ENCODE measurements at regions not wholly inside any gene's neighbourhood (a gene's known extent, or its start where the extent isn't known, plus 50 kb on each side); places are given as distances from the start of the nearest gene placed in this dataset.

GRCh38 chr10:20953120-20953519 lies 56.0 kb upstream of the NEBL start (continued):
- 0 out of 2 replicates have a peak, but pooled peaks have one; percentile 22 for TF ChIP-seq MAX (IDR thresholded peaks at IDR 0.05)
- TF ChIP-seq SAP30 (IDR thresholded peaks at IDR 0.05; ENCODE audit: insufficient read depth, insufficient replicate concordance, low read length), result no peak
- no peak for TF ChIP-seq HDAC2 (IDR thresholded peaks at IDR 0.05; ENCODE audit: borderline replicate concordance in 1 of 2, low read depth in 2 of 2, low read length in 2 of 2)
- TF ChIP-seq KDM1A (IDR thresholded peaks at IDR 0.05; ENCODE audit: borderline replicate concordance, low read length), result no peak
- TF ChIP-seq TBP (IDR thresholded peaks at IDR 0.05; ENCODE audit: low read depth, low read length), result peak; percentile 34; the same call in 1 of the 2 replicates
- TF ChIP-seq SRF (IDR thresholded peaks at IDR 0.05; ENCODE audit: low read depth, low read length), result no peak
- TF ChIP-seq RAD21 (IDR thresholded peaks at IDR 0.05 in 1 of 2, conservative IDR thresholded peaks at IDR 0.05 in 1 of 2; ENCODE audit: low read depth in 2 of 2, low read length in 2 of 2), result peak; percentile 1 to 16; a peak in 1 of 4 replicates
- TF ChIP-seq RBBP5 (IDR thresholded peaks at IDR 0.05; ENCODE audit: borderline replicate concordance, low read depth, low read length), result no peak
